ENCODE measurements at regions not wholly inside any gene's neighbourhood (a gene's known extent, or its start where the extent isn't known, plus 50 kb on each side); places are given as distances from the start of the nearest gene placed in this dataset.

- no peaks in the 10 kb centered on the region for H3K9me3 ChIP-seq (ENCODE audit: insufficient read depth, low read length)
- DNase-seq (ENCODE audit: low read depth, low spot score) = no peak
- H3K27me3 ChIP-seq (ENCODE audit: insufficient read depth, insufficient read length) = no peaks in the 10 kb centered on the region
- H3K36me3 ChIP-seq (ENCODE audit: insufficient read depth, insufficient read length, low read length) = no peaks in the 10 kb centered on the region
- H3K9ac ChIP-seq (ENCODE audit: insufficient read length, low read depth) = no peak overlapping the region
- TF ChIP-seq ZNF274 (IDR thresholded peaks at IDR 0.05; ENCODE audit: low read depth, low read length) (no peak), SUZ12 (IDR thresholded peaks at IDR 0.05; ENCODE audit: extremely low read depth, insufficient read depth, insufficient read length) (no peak), YY1 (IDR thresholded peaks at IDR 0.05; ENCODE audit: insufficient read depth, insufficient read length) (no peak)
- no peak overlapping the region for H3K4me3 ChIP-seq (ENCODE audit: insufficient read length, low read depth)
- H3K4me1 ChIP-seq (ENCODE audit: insufficient read depth, insufficient read length) = no peaks in the 10 kb centered on the region
Observed at GRCh38 chr14:22174412-22175277, 414.4 kb downstream of the DAD1 start.

GRCh38 chr14:22168092-22168955 lies 420.7 kb downstream of the DAD1 start:
- no peaks in the 10 kb centered on the region for H3K9me3 ChIP-seq (ENCODE audit: insufficient read depth, low read length)
- no peak for TF ChIP-seq YY1 (IDR thresholded peaks at IDR 0.05; ENCODE audit: insufficient read depth, insufficient read length)
- no peak for TF ChIP-seq ZNF274 (IDR thresholded peaks at IDR 0.05; ENCODE audit: low read depth, low read length)
- TF ChIP-seq SUZ12 (IDR thresholded peaks at IDR 0.05; ENCODE audit: extremely low read depth, insufficient read depth, insufficient read length) = no peak
- H3K9ac ChIP-seq (ENCODE audit: insufficient read length, low read depth) = no peak overlapping the region
- no peaks in the 10 kb centered on the region for H3K4me1 ChIP-seq (ENCODE audit: insufficient read depth, insufficient read length)
- no peaks in the 10 kb centered on the region for H3K36me3 ChIP-seq (ENCODE audit: insufficient read depth, insufficient read length, low read length)
- H3K27me3 ChIP-seq (ENCODE audit: insufficient read depth, insufficient read length) = no peaks in the 10 kb centered on the region
- DNase-seq (ENCODE audit: low read depth, low spot score) = no peak
- H3K4me3 ChIP-seq (ENCODE audit: insufficient read length, low read depth) = no peak overlapping the region

- Histone ChIP-seq H3K36me3 (ENCODE audit: insufficient read depth, insufficient read length, low read length) (no peaks in the 10 kb centered on the region), H3K27me3 (ENCODE audit: insufficient read depth, insufficient read length) (no peaks in the 10 kb centered on the region), H3K4me1 (ENCODE audit: insufficient read depth, insufficient read length) (no peaks in the 10 kb centered on the region), H3K9ac (ENCODE audit: insufficient read length, low read depth) (no peak overlapping the region), H3K9me3 (ENCODE audit: insufficient read depth, low read length) (no peaks in the 10 kb centered on the region), H3K4me3 (ENCODE audit: insufficient read length, low read depth) (no peak overlapping the region)
- no peak for DNase-seq (ENCODE audit: low read depth, low spot score)
- no peak for TF ChIP-seq YY1 (IDR thresholded peaks at IDR 0.05; ENCODE audit: insufficient read depth, insufficient read length)
Observed at GRCh38 chr14:22164616-22165015, 424.4 kb downstream of the DAD1 start.

- Histone ChIP-seq H3K9me3 (ENCODE audit: insufficient read depth, low read length) (no peaks in the 10 kb centered on the region), H3K4me3 (ENCODE audit: insufficient read length, low read depth) (no peak overlapping the region), H3K9ac (ENCODE audit: insufficient read length, low read depth) (no peak overlapping the region), H3K27me3 (ENCODE audit: insufficient read depth, insufficient read length) (no peaks in the 10 kb centered on the region), H3K4me1 (ENCODE audit: insufficient read depth, insufficient read length) (no peaks in the 10 kb centered on the region), H3K36me3 (ENCODE audit: insufficient read depth, insufficient read length, low read length) (no peaks in the 10 kb centered on the region)
- TF ChIP-seq YY1 (IDR thresholded peaks at IDR 0.05; ENCODE audit: insufficient read depth, insufficient read length) = no peak
- TF ChIP-seq SUZ12 (IDR thresholded peaks at IDR 0.05; ENCODE audit: extremely low read depth, insufficient read depth, insufficient read length) = no peak
- TF ChIP-seq ZNF274 (IDR thresholded peaks at IDR 0.05; ENCODE audit: low read depth, low read length) = no peak
- no peak for DNase-seq (ENCODE audit: low read depth, low spot score)
Observed at GRCh38 chr14:22163051-22163450, 426.0 kb downstream of the DAD1 start.

GRCh38 chr14:22159957-22160356 lies 429.1 kb downstream of the DAD1 start:
- no peak for DNase-seq (ENCODE audit: low read depth, low spot score)
- Histone ChIP-seq H3K36me3 (ENCODE audit: insufficient read depth, insufficient read length, low read length) (no peaks in the 10 kb centered on the region), H3K4me1 (ENCODE audit: insufficient read depth, insufficient read length) (no peaks in the 10 kb centered on the region), H3K9ac (ENCODE audit: insufficient read length, low read depth) (no peak overlapping the region), H3K4me3 (ENCODE audit: insufficient read length, low read depth) (no peak overlapping the region), H3K27me3 (ENCODE audit: insufficient read depth, insufficient read length) (no peaks in the 10 kb centered on the region), H3K9me3 (ENCODE audit: insufficient read depth, low read length) (no peaks in the 10 kb centered on the region)
- TF ChIP-seq SUZ12 (IDR thresholded peaks at IDR 0.05; ENCODE audit: extremely low read depth, insufficient read depth, insufficient read length) (no peak), YY1 (IDR thresholded peaks at IDR 0.05; ENCODE audit: insufficient read depth, insufficient read length) (no peak), ZNF274 (IDR thresholded peaks at IDR 0.05; ENCODE audit: low read depth, low read length) (no peak)

GRCh38 chr14:22159099-22159498 lies 429.9 kb downstream of the DAD1 start:
- Histone ChIP-seq H3K9me3 (ENCODE audit: insufficient read depth, low read length) (no peaks in the 10 kb centered on the region), H3K4me3 (ENCODE audit: insufficient read length, low read depth) (no peak overlapping the region), H3K9ac (ENCODE audit: insufficient read length, low read depth) (no peak overlapping the region), H3K27me3 (ENCODE audit: insufficient read depth, insufficient read length) (no peaks in the 10 kb centered on the region), H3K36me3 (ENCODE audit: insufficient read depth, insufficient read length, low read length) (no peaks in the 10 kb centered on the region), H3K4me1 (ENCODE audit: insufficient read depth, insufficient read length) (no peaks in the 10 kb centered on the region)
- no peak for DNase-seq (ENCODE audit: low read depth, low spot score)
- TF ChIP-seq YY1 (IDR thresholded peaks at IDR 0.05; ENCODE audit: insufficient read depth, insufficient read length) = no peak
- TF ChIP-seq SUZ12 (IDR thresholded peaks at IDR 0.05; ENCODE audit: extremely low read depth, insufficient read depth, insufficient read length) = no peak
- no peak for TF ChIP-seq ZNF274 (IDR thresholded peaks at IDR 0.05; ENCODE audit: low read depth, low read length)

- H3K4me1 ChIP-seq (ENCODE audit: insufficient read depth, insufficient read length) = no peaks in the 10 kb centered on the region
- H3K9ac ChIP-seq (ENCODE audit: insufficient read length, low read depth) = no peak overlapping the region
- TF ChIP-seq SUZ12 (IDR thresholded peaks at IDR 0.05; ENCODE audit: extremely low read depth, insufficient read depth, insufficient read length) (no peak), ZNF274 (IDR thresholded peaks at IDR 0.05; ENCODE audit: low read depth, low read length) (no peak), YY1 (IDR thresholded peaks at IDR 0.05; ENCODE audit: insufficient read depth, insufficient read length) (no peak)
- no peaks in the 10 kb centered on the region; the same call in 1 of the 2 replicates for H3K9me3 ChIP-seq (ENCODE audit: insufficient read depth, low read length)
- no peak overlapping the region for H3K4me3 ChIP-seq (ENCODE audit: insufficient read length, low read depth)
- DNase-seq (ENCODE audit: low read depth, low spot score) = no peak
- H3K36me3 ChIP-seq (ENCODE audit: insufficient read depth, insufficient read length, low read length) = no peaks in the 10 kb centered on the region
- no peaks in the 10 kb centered on the region for H3K27me3 ChIP-seq (ENCODE audit: insufficient read depth, insufficient read length)
Observed at GRCh38 chr14:22158560-22158959, 430.5 kb downstream of the DAD1 start.

Data from NT2/D1 (cell line).